ENCODE measurements at regions not wholly inside any gene's neighbourhood (a gene's known extent, or its start where the extent isn't known, plus 50 kb on each side); places are given as distances from the start of the nearest gene placed in this dataset.

- Histone ChIP-seq H3K27me3 (ENCODE audit: insufficient read depth, low read length) (no peaks in the 10 kb centered on the region), H2AFZ (ENCODE audit: low read length) (no peak overlapping the region), H3K9me2 (ENCODE audit: low read depth, low read length) (0 out of 2 replicates have a peak, but pooled peaks cover 2% of the 10 kb centered on the region), H3K4me1 (ENCODE audit: insufficient read depth, low read length, severe bottlenecking) (no peaks in the 10 kb centered on the region), H3F3A (ENCODE audit: insufficient read depth, low read length) (no peaks in the 10 kb centered on the region), H3K9ac (ENCODE audit: low read length) (no peak overlapping the region), H3K36me3 (ENCODE audit: insufficient read depth, low read length) (no peaks in the 10 kb centered on the region), H3K4me2 (ENCODE audit: low read length) (no peak overlapping the region), H3K27ac (ENCODE audit: low read depth, low read length, poor library complexity, severe bottlenecking) (no peak overlapping the region), H3K9me3 (ENCODE audit: low read length) (no peaks in the 10 kb centered on the region), H4K20me1 (ENCODE audit: insufficient read depth, low read length) (no peaks in the 10 kb centered on the region), H3K4me3 (ENCODE audit: low read depth, low read length, poor library complexity, severe bottlenecking) (no peak overlapping the region), H3K79me2 (ENCODE audit: insufficient read depth, low read length) (no peaks in the 10 kb centered on the region)
- TF ChIP-seq, protein P1, sequence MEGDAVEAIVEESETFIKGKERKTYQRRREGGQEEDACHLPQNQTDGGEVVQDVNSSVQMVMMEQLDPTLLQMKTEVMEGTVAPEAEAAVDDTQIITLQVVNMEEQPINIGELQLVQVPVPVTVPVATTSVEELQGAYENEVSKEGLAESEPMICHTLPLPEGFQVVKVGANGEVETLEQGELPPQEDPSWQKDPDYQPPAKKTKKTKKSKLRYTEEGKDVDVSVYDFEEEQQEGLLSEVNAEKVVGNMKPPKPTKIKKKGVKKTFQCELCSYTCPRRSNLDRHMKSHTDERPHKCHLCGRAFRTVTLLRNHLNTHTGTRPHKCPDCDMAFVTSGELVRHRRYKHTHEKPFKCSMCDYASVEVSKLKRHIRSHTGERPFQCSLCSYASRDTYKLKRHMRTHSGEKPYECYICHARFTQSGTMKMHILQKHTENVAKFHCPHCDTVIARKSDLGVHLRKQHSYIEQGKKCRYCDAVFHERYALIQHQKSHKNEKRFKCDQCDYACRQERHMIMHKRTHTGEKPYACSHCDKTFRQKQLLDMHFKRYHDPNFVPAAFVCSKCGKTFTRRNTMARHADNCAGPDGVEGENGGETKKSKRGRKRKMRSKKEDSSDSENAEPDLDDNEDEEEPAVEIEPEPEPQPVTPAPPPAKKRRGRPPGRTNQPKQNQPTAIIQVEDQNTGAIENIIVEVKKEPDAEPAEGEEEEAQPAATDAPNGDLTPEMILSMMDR (IDR thresholded peaks at IDR 0.05; ENCODE audit: low read length), result no peak
- no peak for TF ChIP-seq EZH2 (IDR thresholded peaks at IDR 0.05; ENCODE audit: borderline replicate concordance, low read length)
These were observed 482.4 kb upstream of the SEMA3D start for GRCh38 chr7:85669225-85669624.

GRCh38 chr7:85664341-85664740 lies 477.5 kb upstream of the SEMA3D start:
- H3K4me2 ChIP-seq (ENCODE audit: low read length), result no peak overlapping the region
- H3K27me3 ChIP-seq (ENCODE audit: insufficient read depth, low read length), result no peaks in the 10 kb centered on the region
- H4K20me1 ChIP-seq (ENCODE audit: insufficient read depth, low read length), result no peaks in the 10 kb centered on the region
- H3K79me2 ChIP-seq (ENCODE audit: insufficient read depth, low read length), result no peaks in the 10 kb centered on the region
- H2AFZ ChIP-seq (ENCODE audit: low read length), result no peak overlapping the region
- no peaks in the 10 kb centered on the region for H3K9me3 ChIP-seq (ENCODE audit: low read length)
- TF ChIP-seq, protein P1 (IDR thresholded peaks at IDR 0.05; ENCODE audit: low read length), result no peak
- TF ChIP-seq EZH2 (IDR thresholded peaks at IDR 0.05; ENCODE audit: borderline replicate concordance, low read length), result no peak
- H3K4me1 ChIP-seq (ENCODE audit: insufficient read depth, low read length, severe bottlenecking), result no peaks in the 10 kb centered on the region
- no peak overlapping the region for H3K9ac ChIP-seq (ENCODE audit: low read length)
- H3K9me2 ChIP-seq (ENCODE audit: low read depth, low read length), result no peaks in the 10 kb centered on the region
- H3F3A ChIP-seq (ENCODE audit: insufficient read depth, low read length), result no peaks in the 10 kb centered on the region
- no peak overlapping the region for H3K27ac ChIP-seq (ENCODE audit: low read depth, low read length, poor library complexity, severe bottlenecking)
- H3K4me3 ChIP-seq (ENCODE audit: low read depth, low read length, poor library complexity, severe bottlenecking), result no peak overlapping the region
- no peaks in the 10 kb centered on the region for H3K36me3 ChIP-seq (ENCODE audit: insufficient read depth, low read length)

GRCh38 chr7:85659364-85659763 lies 472.5 kb upstream of the SEMA3D start:
- Histone ChIP-seq H3K4me1 (ENCODE audit: insufficient read depth, low read length, severe bottlenecking) (no peaks in the 10 kb centered on the region), H3K9me3 (ENCODE audit: low read length) (no peaks in the 10 kb centered on the region), H3K36me3 (ENCODE audit: insufficient read depth, low read length) (no peaks in the 10 kb centered on the region), H2AFZ (ENCODE audit: low read length) (no peak overlapping the region), H3K27ac (ENCODE audit: low read depth, low read length, poor library complexity, severe bottlenecking) (no peak overlapping the region), H3K27me3 (ENCODE audit: insufficient read depth, low read length) (no peaks in the 10 kb centered on the region), H3K79me2 (ENCODE audit: insufficient read depth, low read length) (no peaks in the 10 kb centered on the region), H3K9ac (ENCODE audit: low read length) (no peak overlapping the region), H3F3A (ENCODE audit: insufficient read depth, low read length) (no peaks in the 10 kb centered on the region), H3K4me2 (ENCODE audit: low read length) (no peak overlapping the region), H3K9me2 (ENCODE audit: low read depth, low read length) (peaks cover 3% of the 10 kb centered on the region; the same call in 1 of the 2 replicates), H4K20me1 (ENCODE audit: insufficient read depth, low read length) (no peaks in the 10 kb centered on the region), H3K4me3 (ENCODE audit: low read depth, low read length, poor library complexity, severe bottlenecking) (no peak overlapping the region)
- TF ChIP-seq EZH2 (IDR thresholded peaks at IDR 0.05; ENCODE audit: borderline replicate concordance, low read length), result no peak
- TF ChIP-seq, protein P1 (IDR thresholded peaks at IDR 0.05; ENCODE audit: low read length), result no peak

Data from OCI-LY1 (cell line).